Dermis blood vessel endothelial cell (primary cell): ENCODE measurements at regions not wholly inside any gene's neighbourhood (a gene's known extent, or its start where the extent isn't known, plus 50 kb on each side); places are given as distances from the start of the nearest gene placed in this dataset.
"Not testable (repeated sequence)": the region's sequence is repeated elsewhere in the genome, so short reads cannot be mapped to it uniquely, and the experiment has no call there.

ENCODE experiments used
- DNase-seq: peaks from one replicate; pipeline ENCODE4 v3.0.0; 2010

DNA sequence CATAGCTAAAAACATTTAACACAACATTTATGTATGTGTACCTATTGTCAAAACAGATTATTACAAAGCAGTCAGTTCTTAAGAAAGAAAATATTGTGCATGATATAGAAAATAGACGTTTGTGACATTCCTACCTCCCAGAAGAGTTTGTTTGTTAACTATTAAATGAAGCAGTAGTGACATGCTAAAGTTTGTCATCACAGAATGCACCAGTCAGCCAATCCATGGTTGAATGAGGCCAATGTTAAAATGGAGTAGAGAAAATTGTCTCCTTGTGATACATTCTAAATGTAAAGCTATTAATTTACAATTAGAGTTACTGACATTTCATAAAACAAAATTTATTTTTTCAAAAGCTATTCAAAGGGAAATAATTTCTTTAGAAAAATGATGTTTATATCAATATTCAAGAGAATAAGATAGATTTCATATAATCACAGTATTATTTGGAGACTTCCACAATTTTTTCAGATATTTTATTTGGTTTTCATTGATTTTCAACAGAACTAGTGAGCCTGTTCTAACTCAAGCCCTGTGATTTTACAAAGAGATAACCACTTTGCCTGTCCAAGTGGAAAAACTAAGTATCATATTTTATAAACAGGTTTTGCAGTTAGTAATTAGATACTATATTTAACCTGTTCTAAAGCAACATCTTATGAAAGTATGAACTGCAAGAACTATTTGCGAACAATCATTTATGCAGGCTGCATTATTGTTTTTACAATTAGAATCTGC, 176.8 kb downstream of the ISL1 start:
- no peak for DNase-seq

GRCh38 chr5:51566953-51567352, 183.7 kb downstream of the ISL1 start:
- no peak for DNase-seq

DNA sequence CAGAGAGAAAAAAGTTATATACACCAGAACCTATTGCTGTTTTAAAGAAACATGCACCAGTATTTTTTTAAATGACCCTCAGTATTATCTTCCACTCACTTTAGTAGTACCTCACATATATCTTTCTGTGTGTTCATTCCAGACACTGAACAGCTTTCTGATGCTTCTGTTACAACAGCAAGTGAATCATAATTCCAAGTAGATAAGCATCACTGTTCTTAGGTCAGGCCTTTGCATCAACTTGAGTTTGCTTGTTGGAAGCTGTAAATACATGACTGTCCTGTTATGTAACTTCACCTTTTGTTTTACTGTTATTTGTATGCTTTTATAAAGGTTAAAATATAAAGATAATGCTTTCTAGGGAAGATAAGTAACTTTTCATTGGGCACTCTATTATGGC, 184.4 kb downstream of the ISL1 start:
- no peak for DNase-seq

- DNase-seq: no peak
These were observed 190.6 kb downstream of the ISL1 start for GRCh38 chr5:51573835-51574234.

DNA sequence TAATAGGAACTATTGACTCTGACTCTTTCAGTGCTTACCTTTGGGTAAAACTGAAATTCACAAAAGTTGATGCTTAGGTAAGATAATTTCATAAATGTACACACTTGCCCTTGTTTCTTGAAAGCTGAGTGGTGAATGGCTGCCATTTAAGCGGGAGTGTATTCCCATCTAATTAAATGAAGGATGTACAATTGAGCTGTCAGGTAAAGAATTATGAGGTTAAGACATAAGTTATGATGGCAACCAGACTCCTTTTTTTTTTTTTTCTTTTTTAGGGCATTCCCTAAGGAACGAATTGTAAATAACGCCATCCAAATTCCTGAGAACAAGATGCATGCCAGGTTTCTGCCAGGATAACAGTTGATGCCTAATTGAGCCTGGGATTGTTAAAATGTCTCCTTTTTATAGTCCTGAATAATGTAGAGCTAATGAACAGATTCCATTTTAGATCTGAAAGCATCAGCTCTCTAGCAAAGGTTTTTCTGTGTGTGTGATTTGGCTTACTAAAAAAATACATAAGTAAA, 199.7 kb downstream of the ISL1 start:
- no peak for DNase-seq

DNA sequence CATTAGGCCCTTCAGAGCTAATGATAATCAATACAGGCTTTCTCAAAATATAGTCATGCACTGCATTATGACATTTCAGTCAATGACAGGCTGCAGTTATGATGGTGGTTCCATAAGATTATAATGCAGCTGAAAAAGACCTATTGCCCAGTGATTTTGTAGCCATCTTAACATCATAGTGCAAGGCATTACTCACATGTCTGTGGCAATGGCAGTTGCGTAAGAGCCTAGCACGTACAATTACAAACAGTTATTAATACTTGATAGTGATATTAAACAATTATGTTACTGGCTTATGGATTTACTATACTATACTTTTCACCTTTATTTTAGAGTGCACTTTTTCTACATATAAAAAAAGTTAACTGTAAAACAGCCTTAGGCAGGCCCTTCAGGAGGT, 214.8 kb downstream of the ISL1 start:
- DNase-seq: no peak

GRCh38 chr5:51599587-51599986, 216.3 kb downstream of the ISL1 start:
- no peak for DNase-seq

DNA sequence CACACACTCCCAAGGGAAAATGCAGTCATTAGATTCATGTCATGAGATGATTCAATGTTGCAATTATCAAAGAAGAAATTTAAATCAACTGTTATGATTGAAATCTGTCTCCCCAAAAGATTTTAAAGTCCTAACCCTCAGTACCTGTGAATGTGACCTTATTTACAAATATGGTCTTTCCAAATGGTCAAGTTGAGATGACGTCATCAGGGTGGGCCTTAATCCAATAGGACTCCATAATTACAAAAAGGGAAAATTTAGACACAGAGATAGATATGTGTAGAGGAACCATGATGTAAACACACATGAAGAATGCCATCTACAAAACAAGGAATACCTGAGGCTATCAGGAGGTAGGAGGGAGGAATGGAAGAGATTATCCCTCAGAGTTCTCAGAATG, 221.1 kb downstream of the ISL1 start:
- DNase-seq: no peak

DNA sequence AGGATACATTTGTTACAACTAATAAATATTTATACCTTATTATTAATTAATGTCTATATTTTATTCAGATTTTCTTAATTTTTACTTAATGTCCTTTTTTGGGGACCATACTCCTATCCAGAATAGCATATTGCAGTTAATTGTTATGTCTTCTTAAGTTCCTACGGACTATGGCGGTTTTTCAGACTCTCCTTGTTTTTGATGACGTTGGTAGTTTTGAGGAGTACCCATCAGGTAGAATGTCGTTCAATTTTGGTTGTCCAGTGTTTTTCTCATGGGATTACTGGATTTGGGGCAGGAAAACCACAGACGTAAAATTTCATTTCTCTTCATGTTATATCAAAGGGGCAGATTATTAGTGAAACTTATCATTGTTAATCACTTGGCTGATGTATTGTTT, 223.7 kb downstream of the ISL1 start:
- DNase-seq: no peak

DNA sequence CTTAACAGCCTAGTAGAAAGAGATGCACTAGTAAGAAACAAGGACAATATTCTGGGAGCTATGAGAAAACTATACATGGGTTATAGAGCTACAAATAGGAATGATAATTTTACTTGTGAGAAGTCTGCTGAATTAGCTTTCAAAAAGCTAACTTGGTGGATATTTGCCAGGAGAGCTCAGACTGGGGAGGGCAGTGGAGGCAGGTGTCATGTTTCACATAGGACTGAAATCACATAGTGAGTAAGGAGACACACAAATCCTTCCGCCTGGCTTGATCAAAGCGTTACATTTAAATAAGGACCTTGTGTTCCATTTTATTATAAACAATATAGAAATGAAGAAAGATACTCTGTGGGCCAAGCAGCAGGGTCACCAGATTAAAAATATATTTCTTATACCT, 235.0 kb downstream of the ISL1 start:
- DNase-seq: no peak

DNA sequence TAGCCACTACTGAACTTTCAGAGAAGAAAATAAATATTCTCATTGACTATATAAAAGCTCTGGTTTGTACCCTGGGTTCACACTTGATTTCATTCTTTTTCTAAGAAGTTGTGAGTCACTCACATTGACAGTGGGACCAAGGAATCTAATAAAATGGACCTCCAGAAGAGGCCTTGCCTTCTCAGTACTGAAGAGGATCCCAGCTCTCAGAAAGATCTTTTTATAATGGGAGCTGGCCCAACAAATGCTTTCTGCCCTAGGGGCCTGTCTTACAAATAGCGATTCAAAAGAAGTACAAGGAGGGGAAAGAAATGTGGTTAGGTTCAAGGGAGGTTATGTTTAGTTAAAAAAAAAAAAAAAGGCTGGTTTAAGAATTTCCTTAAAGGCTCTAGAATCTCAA, 237.9 kb downstream of the ISL1 start:
- no peak for DNase-seq

- no peak for DNase-seq
These were observed 239.0 kb downstream of the ISL1 start for GRCh38 chr5:51622161-51622790.

- no peak for DNase-seq
These were observed 242.1 kb downstream of the ISL1 start for GRCh38 chr5:51625224-51625968.

DNA sequence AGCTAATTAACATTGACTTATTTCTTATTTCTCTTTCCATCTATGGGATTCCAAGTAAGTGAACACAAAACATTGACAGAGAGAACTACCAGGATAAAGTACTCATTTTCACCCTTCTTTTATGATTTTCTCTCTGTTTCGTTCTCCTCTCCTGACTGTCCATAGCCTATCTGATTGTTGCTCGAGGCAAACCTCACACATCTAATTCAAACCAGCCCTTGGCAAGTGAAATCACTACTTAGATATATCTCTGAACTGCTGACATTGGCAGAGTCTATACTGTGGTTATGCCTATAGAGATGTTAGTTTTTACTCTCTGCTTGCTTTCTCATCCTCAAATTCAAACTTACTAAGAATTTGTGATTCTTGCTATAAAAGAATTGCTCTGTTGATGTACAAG, 248.8 kb downstream of the ISL1 start:
- DNase-seq: no peak

GRCh38 chr5:51632793-51633192, 249.5 kb downstream of the ISL1 start:
- no peak for DNase-seq

- DNase-seq: not testable (repeated sequence)
These were observed 253.7 kb downstream of the ISL1 start for GRCh38 chr5:51636973-51637372.

DNA sequence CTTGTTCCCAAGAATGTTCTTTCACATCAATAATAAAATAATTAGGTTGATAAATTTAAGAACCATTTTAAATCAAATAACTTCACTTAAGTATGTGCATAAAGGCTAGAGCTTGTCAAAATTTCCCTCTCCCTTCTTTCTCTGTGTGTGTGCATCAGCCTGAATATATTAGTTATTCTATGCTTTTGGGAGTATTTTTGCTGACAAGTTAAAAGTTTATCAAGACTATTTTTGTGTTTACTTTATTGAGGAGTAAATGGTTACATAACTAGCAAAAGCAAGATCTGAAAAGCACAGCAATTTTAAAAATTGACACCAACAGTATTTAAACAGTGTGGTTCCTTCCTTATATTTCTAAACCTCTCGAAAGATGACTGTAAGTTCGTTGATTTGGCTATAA, 261.7 kb downstream of the ISL1 start:
- DNase-seq: no peak

GRCh38 chr5:51646482-51646881, 263.2 kb downstream of the ISL1 start:
- no peak for DNase-seq

DNA sequence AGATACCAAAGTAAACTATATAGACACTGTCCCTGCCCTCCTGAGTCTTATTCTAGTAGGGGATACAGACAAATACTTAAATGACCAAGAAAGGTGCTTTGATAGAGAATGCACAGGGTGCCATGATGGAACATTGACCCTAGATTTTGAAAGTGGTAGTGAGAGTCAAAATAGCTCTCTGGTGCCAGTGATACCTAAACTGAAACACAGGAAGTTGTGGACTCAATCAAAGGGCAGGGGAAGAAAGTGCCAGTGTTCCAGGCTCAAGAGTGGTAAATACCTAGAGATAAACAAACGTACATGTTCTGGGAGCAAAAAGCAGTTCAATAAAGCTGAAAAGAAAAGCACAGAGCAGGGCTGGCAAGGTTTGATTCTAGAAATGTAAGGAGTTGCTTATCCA, 267.6 kb downstream of the ISL1 start:
- DNase-seq: no peak

GRCh38 chr5:51651476-51651875, 268.2 kb downstream of the ISL1 start:
- peak; percentile 1 for DNase-seq

- DNase-seq: peak; percentile 21
These were observed 268.6 kb downstream of the ISL1 start for GRCh38 chr5:51651889-51652288.

DNA sequence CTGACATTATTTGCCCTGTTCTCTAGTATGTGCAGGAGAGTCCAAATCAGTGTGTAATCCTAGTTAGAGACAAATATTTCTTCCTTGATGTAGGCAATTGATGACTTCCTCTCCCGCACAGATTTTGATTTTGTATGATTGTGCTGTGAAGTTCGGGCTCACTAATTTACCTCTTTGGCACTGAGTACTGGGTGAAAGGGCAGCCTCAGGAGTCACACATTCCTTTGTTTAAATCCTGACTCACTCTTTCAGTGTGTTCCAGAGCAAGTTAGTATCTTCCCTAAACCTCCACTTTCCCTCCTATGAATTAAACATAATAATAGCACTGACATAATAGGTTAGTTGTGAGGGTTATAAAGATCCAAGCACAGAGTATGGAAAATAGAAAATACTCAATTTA, 269.7 kb downstream of the ISL1 start:
- DNase-seq: peak; percentile 13

DNA sequence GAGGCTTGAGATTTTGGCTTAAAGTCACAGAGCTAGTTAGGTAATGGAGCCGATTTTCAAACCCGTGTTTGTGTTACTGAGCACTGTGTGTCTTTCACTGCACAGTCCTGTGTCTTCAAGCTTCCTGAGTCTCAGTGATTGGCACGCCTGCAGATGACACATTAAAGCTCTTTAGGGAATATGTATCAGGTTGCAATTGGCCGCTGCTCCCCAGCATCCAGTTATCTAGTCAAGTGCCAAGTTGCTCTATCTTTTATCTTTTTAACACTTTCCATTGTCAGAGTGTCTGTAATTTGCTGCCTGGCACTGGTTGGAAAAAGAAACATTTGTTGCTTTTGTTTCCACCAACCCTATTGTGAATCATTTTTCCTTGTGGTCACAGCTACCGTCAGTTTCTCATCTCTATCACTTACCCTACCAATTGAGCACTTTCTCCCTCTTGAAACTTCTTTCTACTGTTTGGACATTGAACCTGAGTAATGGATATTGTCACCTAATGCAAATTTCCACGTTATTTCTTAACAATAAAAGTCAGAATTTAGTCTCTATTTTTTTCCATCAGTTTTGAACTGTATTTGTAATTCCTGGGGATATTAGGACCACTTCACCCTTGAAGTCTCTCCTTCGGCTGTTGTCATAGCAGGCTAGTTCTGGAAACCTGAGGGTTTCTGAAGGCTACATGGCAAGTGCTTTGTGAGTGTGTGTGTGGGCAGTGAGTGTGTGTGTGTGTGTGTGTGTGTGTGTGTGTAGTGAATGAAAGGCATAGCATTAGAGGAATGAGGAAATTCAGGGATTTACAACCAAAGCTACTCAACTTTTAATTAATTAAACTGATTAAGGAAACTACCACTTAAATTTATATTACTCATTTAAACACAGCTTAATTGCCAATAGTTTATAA, 274.3 kb downstream of the ISL1 start:
- DNase-seq: no peak
